Activated gamma-delta T cell treated with Interleukin-2 at 50 U/mL for 16 hours (primary cell): ENCODE measurements at regions not wholly inside any gene's neighbourhood (a gene's known extent, or its start where the extent isn't known, plus 50 kb on each side); places are given as distances from the start of the nearest gene placed in this dataset.
"Not testable (repeated sequence)": the region's sequence is repeated elsewhere in the genome, so short reads cannot be mapped to it uniquely, and the experiment has no call there.

ENCODE experiments used
- DNase-seq: peaks from one replicate; pipeline ENCODE4 v3.0.0-alpha.2; 2020

DNA sequence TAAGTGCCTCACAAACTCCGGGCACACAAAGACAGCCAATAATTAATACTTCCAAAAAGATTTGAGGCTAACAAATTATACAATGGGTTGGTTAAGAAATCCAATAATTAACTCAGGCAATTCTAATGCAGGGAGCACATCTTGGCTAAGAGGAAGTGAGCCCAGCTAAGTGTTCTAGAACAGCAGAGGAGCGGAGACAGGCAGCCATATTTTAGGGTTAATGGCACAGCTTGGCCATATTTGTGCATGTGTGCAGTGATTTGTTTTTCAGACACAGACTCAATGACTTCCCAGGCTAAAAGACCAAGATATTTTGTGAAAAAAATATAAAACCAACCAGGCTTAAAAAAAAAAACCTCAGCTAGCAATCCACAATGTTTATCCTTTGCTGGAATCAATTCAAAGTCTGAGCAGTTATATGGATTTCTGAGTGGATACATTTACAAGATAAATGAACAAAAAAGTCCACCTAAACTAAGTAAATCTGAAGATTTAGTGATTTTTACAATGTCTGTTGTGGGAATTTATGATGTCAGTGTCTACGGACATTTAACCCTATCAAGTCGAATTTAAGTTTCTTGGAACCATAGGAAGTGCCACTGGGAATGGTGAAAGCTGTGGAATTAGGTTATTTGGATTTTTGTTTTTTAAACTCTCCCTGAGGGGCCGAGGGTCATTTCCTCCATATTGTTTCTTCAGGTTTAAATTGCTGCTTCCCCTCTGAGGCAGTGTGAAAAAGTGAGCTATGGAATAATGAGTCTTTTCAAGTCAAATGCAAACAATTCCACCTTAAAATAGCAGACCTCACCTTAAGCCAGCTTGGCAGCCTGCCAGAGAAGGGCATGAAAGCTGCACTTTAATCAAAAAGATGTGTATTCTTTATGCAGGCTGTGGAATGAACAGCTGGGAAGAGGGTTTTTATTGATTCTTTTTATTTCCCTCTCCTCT is 413.7 kb upstream of the TBL1XR1 start:
- DNase-seq: peak; percentile 23

DNA sequence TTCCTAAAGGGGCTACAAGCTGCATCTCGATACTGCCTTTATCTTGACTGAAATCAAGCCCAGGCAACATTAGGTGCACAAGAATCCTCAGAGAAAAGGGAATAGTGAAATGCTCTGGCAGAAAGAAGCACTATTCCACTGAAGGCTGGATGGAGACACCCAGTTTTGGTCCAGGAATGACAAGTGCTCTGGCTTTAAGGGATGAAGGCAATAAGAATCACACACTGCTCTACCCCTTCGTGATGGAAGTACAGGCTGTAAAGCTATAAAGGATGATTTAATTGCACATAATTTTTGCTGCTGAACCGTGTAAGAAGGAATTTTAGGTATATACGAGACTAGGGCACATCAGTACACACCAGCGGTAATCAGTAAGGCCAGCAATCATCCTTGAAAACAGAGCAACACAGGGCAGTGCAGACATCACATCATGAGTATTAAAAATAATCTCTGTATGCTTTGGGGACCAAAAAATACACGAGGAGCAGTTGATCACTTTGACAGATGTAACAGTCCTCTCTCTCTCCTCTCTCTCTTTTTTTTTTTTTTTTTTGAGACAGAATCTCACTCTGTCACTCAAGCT is 414.6 kb upstream of the TBL1XR1 start:
- no peak for DNase-seq

DNA sequence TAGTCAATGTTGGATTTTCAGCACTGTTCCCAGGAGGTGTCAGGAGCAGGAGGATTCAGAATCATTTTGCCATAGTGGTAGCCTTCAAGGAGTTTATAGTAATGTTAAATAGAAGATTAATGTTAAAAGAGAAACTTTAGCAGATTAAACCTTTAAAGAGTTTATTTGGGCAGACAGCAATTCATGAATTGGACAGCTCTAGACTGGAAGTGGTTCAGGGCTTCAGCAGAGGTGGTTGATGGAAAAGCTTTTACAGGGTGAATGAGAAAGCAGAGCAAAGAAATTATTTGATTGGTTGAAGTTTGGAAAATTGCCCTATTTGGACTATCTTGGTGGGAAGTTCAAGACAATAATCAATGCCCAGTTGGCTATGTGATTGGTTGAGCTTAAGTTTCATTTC is 416.6 kb upstream of the TBL1XR1 start:
- DNase-seq: no peak

DNA sequence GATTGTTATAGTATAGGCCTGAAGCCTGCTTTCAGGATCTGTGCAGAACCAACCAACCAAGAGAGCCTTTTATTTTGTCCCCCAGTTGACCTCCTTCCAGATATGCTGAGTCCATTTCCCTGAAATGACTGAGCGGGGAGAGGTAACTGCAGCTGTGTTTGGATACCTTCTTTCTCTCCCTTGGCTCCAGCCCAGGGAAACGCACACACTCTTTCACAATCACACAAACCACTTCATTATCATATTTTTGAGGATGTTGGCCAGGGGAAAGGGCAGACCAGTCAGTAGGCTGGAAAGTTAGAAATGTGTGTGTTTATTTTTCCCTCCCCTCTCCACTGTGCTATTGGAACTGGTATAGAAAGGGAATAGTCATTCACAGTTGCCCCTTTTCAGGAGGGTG is 417.7 kb upstream of the TBL1XR1 start:
- no peak for DNase-seq

DNA sequence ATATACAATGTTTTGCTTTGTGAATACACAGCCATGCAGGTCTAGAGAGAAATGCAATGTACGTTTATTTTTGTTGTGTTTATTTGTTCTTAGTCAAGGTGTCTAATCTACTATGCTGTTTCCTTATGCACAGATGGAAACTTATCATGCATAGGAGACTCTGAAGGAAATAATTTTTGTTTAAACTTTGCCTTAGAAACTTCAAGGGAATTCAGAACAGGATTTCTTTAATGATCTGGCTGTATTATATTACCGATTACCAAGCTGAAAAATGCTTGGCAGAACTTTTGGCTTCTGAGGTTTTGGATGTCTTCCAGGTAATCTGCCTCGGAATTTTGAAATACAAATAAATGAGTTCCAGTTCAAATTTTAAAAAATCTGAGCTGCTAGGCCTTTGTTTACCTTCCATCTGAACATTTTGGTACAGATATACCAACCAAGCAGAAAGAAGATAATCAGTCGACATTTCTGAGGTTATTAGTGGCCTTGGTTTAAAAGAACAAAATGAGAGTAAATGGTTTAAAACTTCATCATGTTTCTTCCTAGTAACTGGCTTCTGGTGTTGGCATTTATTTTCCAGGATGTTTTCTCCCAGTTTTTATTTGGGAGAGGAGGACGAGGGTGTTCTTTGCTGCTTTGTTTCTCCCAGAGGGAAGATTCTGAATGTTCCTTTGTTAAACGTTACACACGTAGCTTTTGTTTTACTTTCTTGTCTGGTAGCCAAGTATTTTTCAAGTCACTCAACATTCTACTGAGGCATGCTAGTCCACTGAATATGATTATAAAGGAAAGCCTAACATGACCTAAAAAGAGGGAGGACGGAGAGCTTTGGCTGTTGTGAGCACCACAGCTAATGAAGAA is 421.8 kb upstream of the TBL1XR1 start:
- no peak for DNase-seq

DNA sequence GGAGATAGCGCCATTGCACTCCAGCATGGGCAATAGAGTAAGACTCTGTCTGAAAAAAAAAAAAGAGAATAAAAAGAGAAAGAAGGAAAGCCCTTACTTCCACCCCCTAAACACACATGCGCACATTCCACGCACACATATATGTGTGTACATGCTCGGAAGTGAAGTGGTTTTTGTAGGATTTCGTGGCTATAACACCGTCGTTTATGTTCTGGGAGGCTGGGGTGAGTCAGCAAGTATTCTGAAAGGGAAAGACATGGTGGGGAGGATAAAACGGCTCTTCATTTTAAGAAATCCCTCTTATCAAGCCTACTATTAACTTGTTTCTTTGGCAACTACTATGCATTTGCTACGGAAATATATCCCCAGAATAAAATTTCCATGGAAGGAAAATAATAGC is 422.8 kb upstream of the TBL1XR1 start:
- DNase-seq: no peak

DNA sequence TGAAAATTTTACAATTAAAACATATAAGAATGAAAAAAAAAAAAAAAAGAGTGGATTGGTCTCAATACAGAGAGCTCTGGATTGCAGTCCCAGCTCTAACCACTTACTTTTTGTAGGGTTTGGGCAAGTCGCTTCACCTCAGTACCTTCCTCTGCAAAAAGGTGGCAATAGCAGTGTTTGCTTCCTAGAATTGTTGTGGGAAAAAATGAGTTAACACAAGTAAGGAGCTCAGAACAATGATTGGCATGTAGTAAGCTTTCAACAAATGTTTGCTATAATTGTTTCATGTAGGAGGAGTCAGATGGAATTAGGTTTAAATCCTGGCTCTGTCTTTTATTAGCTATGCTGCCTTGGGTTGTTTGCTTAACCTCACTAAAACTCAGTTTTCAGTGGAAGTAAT is 425.2 kb upstream of the TBL1XR1 start:
- no peak for DNase-seq

DNA sequence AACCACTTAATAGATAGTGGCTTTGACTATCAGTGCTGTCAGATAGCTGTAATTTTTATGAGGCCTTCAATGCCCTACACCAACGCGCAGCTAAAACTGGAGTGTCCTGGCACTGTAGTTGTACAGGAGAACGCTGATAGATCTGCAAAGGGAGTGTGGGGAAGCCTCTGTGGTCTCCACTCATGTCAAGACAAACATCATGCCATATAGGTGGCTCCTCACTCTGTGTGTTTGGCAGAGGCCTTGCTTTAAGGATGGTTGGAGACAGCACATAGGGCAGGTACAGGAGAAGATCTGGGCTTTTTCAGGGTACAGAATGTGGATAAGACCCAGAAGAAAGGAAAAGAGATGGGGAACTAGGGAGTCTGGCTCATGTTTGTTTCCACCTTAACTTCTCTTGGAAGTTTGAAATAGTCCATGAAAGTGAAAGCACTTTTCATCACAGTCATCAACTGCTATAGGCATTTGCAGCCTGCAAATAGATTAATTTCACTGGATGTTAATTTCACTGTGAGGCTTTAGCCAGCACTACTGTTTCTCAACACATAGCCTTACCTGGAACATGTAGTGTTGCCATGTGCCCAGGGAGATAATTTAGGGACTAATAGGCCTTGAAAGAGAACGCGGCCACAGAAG is 425.8 kb upstream of the TBL1XR1 start:
- no peak for DNase-seq

DNA sequence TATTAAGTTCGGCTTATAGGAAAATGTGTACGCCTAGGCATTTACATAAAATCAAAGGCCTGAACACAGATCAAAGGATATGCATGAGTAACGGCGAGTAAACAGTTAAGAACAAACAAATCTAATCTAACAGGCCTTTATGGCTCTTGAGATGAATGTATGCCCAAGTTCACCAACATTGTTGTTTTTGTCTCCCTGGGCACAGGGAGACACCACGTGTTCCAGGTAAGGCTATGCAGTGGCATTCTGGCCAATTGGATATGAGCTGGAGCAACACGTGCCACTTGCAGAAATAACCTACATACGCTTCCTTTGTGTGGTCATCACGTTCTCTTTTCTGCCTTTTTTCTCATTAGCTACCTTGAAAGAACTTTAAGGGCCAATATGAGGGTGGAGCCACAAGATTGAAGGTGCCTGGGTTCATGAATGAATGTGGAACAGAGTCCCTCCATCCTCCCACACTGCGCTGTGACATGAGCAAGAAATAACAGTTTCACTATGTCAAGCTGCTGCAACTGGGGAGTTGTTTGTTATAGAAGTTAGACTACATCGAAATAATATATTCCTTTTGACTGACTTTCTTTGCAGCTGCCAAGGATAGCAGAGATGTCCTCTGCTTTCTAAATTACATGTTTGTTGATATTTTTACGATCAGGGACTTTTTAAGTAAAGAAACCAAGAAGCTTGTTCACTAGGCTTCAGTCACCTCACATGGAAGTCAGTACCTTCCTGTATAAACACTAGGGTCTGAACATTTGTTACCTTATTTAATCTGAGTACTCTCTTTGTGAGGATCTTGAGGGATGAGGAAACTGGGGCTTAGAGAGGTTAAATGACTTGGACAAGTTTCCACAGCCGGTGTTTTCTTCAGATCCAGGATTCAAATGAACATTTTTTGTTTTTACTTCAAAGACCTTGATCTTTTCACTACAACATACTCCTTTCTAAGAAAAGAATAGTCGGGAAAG is 427.5 kb upstream of the TBL1XR1 start:
- no peak for DNase-seq

DNA sequence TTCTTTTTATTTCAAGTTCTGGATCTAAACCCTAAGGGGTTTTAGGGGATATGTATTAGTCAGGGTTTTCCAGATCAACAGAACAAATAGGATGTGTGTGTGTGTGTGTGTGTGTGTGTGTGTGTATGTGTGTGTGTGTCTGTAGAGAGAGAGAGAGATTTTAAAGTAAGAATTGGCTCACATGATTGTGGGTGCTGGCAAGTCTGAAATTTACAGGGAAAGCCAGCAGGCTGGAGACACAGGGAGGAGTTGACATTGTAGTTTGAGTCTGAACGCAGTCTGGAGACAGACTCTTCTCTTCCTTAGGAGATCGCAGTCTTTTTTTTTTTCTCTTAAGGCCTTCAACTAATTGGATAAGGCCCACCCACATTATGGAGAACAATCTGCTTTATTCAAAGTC is 428.8 kb upstream of the TBL1XR1 start:
- DNase-seq: no peak

DNA sequence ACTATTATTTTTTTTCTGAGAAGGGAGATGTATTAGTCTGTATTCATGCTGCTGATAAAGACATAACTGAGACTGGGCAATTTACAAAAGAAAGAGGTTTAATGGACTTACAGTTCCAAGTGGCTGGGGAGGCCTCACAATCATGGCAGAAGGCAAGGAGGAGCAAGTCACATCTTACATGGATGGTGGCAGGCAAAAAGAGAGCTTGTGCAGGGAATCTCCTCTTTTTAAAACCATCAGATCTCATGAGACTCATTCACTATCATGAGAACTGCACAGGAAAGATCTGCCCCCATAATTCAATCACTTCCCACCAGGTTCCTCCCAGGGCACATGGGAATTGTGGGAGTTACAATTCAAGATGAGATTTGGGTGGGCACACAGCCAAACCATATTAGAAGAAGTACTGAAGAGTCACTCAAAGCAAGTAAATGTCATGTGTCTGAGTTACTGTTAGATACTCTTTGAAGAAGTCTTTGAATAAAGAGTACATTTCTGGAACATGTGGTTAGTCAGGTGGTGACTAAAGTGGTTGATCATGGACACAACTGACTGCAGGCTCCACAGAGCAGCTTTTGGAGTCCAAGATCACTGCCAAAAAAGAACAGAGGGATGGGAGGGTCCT is 430.9 kb upstream of the TBL1XR1 start:
- DNase-seq: not testable (repeated sequence)

DNA sequence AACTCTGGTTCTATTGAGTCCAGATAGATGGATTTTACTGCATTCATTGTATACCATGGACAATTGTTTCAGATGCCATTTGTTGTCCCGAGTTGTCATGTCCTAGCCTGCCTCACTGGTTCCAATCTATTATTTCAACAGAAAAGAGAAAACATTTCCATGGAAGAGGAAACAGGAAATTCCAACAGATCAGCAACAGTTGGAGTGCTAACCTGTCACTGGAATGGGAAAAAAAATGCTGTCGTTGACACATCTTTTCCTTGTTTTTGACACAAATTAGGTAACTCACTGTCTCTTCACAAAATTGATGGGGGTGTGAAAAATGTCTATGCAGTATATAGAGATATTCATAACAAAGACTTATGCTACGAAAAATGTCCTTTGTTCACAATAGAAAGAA is 432.0 kb upstream of the TBL1XR1 start:
- no peak for DNase-seq

DNA sequence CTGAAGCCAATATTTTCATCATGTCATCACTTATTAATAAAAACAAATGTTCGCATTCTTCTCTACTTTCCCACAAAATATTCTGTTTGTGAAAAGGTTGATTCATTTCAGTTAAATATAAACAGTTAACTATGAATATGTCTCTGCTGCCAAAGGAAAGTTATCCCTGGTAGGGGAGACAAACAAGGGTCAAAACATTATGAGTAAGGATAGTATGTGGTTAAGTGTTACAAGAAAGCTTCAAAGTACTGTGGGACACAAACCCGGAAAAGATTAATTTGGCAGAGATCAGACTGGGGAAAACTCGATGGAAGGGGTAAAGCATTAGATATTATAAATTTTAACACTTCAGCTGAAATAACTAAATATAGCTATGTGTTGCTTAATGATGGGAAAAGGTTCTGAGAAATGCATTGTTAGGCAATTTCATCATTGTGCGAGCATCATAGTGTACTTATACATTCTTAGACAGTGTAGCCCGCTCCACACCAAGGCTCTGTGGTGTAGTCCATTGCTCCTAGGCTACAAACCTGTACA is 436.5 kb upstream of the TBL1XR1 start:
- DNase-seq: no peak

DNA sequence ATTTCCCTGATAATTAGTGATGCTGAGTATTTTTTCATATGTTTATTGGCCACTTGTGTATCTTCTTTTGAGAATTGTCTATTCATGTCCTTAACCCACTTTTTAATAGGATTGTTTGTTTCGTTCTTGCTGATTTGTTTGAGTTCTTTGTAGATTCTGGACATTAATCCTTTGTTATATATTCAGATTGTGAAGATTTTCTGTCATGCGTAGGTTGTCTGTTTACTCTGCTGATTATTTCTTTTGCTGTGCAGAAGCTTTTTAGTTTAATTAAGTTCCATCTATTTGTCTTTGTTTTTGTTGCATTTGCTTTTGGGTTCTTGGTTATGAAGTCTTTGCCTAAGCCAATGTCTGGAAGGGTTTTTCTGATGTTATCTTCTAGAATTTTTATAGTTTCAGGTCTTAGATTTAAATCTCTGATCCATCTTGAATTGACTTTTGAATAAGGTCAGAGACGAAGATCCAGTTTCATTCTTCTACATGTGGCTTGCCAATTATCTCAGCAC is 438.4 kb upstream of the TBL1XR1 start:
- DNase-seq: not testable (repeated sequence)

DNA sequence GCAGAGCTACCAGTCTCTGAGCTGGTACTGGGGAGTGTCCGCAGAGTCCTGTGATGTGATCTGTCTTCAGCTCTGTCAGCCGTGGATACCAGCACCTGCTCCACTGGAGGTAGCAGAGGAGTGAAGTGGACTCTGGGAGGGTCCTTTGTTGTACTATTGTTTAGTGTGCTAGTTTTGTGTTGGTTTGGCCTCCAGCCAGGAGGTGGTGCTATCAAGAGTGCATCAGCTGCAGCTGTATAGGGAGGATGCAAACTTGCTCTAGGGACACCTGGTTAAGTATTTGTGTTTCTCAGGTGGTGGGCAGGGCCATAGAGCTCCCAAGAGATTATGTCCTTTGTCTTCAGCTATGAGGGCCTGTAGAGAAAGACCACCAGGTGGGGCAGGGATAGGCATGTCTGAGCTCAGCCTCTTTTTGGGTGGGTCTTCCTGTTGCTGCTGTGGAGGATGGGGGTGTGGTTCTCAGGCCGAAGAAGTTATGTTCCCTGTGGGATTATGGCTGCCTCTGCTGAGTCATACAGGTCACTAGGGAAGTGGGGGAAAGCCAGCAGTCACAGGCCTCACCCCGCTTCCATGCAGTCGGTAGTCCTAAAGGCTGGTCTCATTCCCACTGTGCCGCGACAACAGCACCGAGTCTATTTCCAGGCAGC is 443.2 kb upstream of the TBL1XR1 start:
- no peak for DNase-seq

DNA sequence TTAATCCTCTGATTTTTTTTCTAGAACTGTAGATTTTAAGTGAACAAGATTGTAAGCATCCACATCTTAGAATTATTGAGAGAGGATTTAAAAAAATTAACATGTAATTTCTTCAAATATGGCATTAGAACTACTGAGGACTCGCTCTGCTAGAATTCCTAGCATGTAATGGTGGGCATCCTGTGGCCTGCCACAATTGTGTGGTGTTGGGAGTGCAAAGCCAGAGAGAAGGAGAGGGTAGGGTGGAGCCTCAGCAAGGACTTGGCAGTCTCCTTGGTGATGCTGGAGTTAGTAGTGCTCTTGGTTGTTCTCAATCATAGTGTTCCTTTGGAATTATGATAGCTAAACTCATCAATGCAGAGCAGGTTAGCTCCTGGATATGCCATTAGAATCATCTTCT is 443.9 kb upstream of the TBL1XR1 start:
- no peak for DNase-seq

DNA sequence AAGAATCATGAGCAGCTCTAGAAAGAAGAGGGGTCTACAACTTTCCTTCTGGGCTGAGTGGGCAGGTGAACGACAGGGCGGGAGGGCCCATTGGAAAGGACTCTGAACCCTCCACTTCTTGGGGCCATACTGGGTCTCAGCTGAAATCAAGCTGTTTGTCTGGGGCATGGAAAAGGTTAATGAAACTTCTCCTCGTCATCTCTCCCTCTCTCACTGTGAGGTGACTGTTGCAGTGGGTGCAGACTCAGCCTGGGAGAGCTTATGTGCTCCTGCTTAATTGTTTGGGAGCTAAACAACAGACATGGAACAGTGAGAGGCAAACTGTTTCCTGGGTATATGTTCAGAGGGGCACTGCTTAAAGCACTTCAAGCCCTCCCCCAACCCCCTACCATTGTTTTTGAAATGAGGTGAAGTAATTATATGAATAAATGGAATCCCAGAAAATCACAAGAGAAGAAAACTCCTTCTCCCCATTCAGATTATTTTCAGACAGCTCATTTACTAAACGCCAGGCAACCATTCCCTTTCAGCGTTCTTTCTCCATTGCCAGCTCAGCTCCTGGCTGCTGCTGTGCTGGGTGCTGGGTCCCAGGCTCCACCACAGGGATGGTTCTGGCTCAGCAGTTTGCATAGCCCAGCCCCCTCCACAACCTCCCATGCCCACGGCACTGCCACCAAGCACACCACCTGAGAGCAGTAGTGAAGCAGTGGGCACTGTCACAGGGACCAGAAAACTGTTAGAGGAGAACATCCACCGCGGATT is 444.9 kb upstream of the TBL1XR1 start:
- no peak for DNase-seq

DNA sequence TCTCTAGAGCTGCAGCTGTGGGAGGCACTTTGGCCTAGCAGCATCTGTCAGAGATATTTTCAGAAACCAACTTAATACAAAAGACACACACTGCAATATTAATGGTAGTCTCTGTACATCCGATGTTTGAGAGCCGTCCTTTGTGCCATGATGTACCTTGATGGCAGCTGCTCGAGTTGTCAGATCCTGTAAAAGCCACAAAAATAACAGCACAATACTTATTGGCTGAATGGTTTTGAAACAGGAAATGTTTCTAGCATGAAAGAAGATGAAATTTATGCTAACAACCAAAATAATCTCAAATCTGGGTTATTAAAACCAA is 445.5 kb upstream of the TBL1XR1 start:
- no peak for DNase-seq

DNA sequence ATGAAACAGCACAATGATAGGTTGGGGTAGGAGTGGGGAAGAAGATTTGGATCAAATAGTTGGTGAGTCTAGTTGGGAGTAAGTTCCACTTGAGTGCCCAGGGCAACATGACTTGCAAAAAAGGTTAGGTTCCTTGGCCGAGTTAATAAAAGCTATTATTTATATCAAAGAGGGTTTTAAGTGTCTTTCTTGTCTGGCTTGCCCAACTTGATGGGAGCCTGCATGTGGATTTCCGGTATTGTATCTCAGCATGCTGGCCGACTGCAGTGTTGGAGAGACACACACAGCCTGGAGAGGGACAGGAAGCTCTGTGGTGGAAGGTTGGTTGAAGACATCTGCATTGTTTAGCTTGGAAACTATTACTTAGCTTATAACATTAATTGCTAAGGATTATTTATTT is 449.5 kb upstream of the TBL1XR1 start:
- no peak for DNase-seq

DNA sequence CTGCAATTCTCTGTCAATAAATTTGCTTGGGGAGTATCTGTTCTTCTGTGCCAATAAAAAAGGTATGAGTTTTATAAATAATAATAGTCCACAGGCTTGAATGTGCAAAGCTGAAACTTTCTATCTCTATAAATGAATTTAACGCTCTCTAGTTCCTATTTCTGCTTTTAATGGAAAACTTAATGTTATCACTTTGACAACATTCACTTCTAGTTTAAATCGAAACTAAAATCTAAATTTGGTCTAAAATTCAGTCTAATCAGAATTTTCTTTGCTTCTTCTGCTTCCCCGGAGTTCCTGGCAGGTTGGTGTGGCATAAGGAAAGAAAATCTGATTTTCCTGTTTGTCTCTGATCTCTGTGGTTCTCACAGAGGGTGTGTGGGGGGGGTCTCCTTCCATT is 450.1 kb upstream of the TBL1XR1 start:
- DNase-seq: no peak
